PC-9 (cell line): ENCODE measurements at regions not wholly inside any gene's neighbourhood (a gene's known extent, or its start where the extent isn't known, plus 50 kb on each side); places are given as distances from the start of the nearest gene placed in this dataset.

Experiments
- BruUV-seq: library from RNA; stranded (reverse); fragments of 400-500 nt; replicated peaks from 2 replicates; lab custom pipeline; 2021; lab: Mats Ljungman, UMichigan
- CTCF ChIA-PET: fragments of 300-600 bp; sonication (Branson Sonifier 250); formaldehyde crosslinking; loops from one replicate; lab custom pipeline; 2022; ENCODE audit warnings: antibody characterized with exemption; lab: Charles Lee
- POLR2A ChIA-PET: fragments of 300-600 bp; sonication (Branson Sonifier 250); formaldehyde crosslinking; loops from one replicate; lab custom pipeline; 2022; ENCODE audit warnings: antibody characterized with exemption; ENCODE audit not compliant: unreplicated experiment; lab: Charles Lee
- DNase-seq, 2 experiments: peaks; one replicate each; pipeline versions ENCODE4 v3.0.0 to v3.0.0-alpha.2; 2015 to 2022; ENCODE audit warnings: mixed read lengths in 1 of 2
- H2AFZ ChIP-seq: fragments of 200-600 bp; sonication (generic); 2 replicates; pipeline ENCODE4 v1.8.1; 2017; ENCODE audit warnings: antibody characterized with exemption
- H3F3A ChIP-seq: fragments of 200-600 bp; sonication (generic); 2 replicates; pipeline ENCODE4 v1.8.1; 2017; ENCODE audit warnings: antibody characterized with exemption, mild to moderate bottlenecking, low read depth; ENCODE audit not compliant: insufficient read depth
- H3K27ac ChIP-seq: fragments of 200-600 bp; sonication (generic); 2 replicates; pipeline ENCODE4 v1.6.1; 2016; ENCODE audit warnings: mixed run types
- H3K27me3 ChIP-seq: fragments of 200-600 bp; sonication (generic); 2 replicates; pipeline ENCODE4 v1.6.1; 2016; ENCODE audit warnings: low read depth, mixed run types; ENCODE audit not compliant: insufficient read depth
- H3K36me3 ChIP-seq: fragments of 200-600 bp; sonication (generic); 2 replicates; pipeline ENCODE4 v1.6.1; 2016; ENCODE audit warnings: low read depth, mixed run types
- H3K4me1 ChIP-seq: fragments of 200-600 bp; sonication (generic); replicated peaks from 2 replicates; pipeline ENCODE4 v1.6.1; 2016; ENCODE audit warnings: mixed run types; ENCODE audit not compliant: insufficient read depth
- H3K4me2 ChIP-seq: fragments of 200-600 bp; sonication (generic); 2 replicates; pipeline ENCODE4 v1.6.1; 2017; ENCODE audit warnings: mixed run types
- H3K4me3 ChIP-seq: fragments of 200-600 bp; sonication (generic); 2 replicates; pipeline ENCODE4 v1.6.1; 2016; ENCODE audit warnings: mixed run types
- H3K79me2 ChIP-seq: fragments of 200-600 bp; sonication (generic); 2 replicates; pipeline ENCODE4 v1.6.1; 2017; ENCODE audit warnings: low read depth, mixed run types
- H3K9me2 ChIP-seq: fragments of 200-600 bp; sonication (generic); 2 replicates; pipeline ENCODE4 v1.8.1; 2017; ENCODE audit warnings: mild to moderate bottlenecking; ENCODE audit not compliant: insufficient read depth
- H3K9me3 ChIP-seq: fragments of 200-600 bp; sonication (generic); 2 replicates; pipeline ENCODE4 v1.8.1; 2016; ENCODE audit warnings: low read depth; ENCODE audit not compliant: insufficient read depth
- H4K20me1 ChIP-seq: fragments of 200-600 bp; sonication (generic); 2 replicates; pipeline ENCODE4 v1.8.1; 2017; ENCODE audit not compliant: insufficient read depth
- CTCF ChIP-seq: fragments of 200-600 bp; sonication (generic); conservative IDR thresholded peaks from 2 replicates; pipeline ENCODE4 v1.6.1; 2017; ENCODE audit warnings: mixed run types, antibody characterized with exemption, mild to moderate bottlenecking, moderate library complexity
- EZH2 ChIP-seq: fragments of 200-600 bp; sonication (generic); IDR thresholded peaks from 2 replicates; pipeline ENCODE4 v1.8.0; 2017; ENCODE audit warnings: antibody characterized with exemption, low read depth
- intact Hi-C: fragments of 100-400 bp; cut with micrococcal nuclease; formaldehyde crosslinking; loops from one replicate; pipeline ENCODE4 v1.10.0; 2022; ENCODE audit not compliant: unreplicated experiment

- H3K36me3 ChIP-seq: no peaks in the 10 kb centered on the region
- intact Hi-C loops: no loop called here
- H3K4me1 ChIP-seq: no peaks in the 10 kb centered on the region
- ChIA-PET CTCF (no interaction called here), POLR2A (no interaction called here)
- H3K4me3 ChIP-seq: no peak overlapping the region
- no peaks in the 10 kb centered on the region for H3F3A ChIP-seq
- no peak overlapping the region for H3K27ac ChIP-seq
- no peaks in the 10 kb centered on the region for H4K20me1 ChIP-seq
- no peaks in the 10 kb centered on the region for H3K9me3 ChIP-seq
- no peak overlapping the region for H2AFZ ChIP-seq
- H3K4me2 ChIP-seq: no peak overlapping the region
- no peaks in the 10 kb centered on the region for H3K9me2 ChIP-seq
- no peaks in the 10 kb centered on the region for H3K79me2 ChIP-seq
- TF ChIP-seq CTCF: no peak
- no peak for TF ChIP-seq EZH2
- BruUV-seq: no TSS peak
- DNase-seq: no peak
- no peaks in the 10 kb centered on the region for H3K27me3 ChIP-seq
These were observed 128.8 kb downstream of the EDN1 start for GRCh38 chr6:12418946-12419345.

GRCh38 chr6:12419631-12420272 is 129.6 kb downstream of the EDN1 start:
- Histone ChIP-seq H3F3A (no peaks in the 10 kb centered on the region), H3K4me1 (no peaks in the 10 kb centered on the region), H3K4me2 (no peak overlapping the region), H3K4me3 (no peak overlapping the region), H3K9me2 (no peaks in the 10 kb centered on the region), H3K36me3 (no peaks in the 10 kb centered on the region), H3K27me3 (no peaks in the 10 kb centered on the region), H4K20me1 (no peaks in the 10 kb centered on the region), H3K9me3 (no peaks in the 10 kb centered on the region), H3K79me2 (no peaks in the 10 kb centered on the region), H2AFZ (no peak overlapping the region), H3K27ac (no peak overlapping the region)
- ChIA-PET POLR2A (interaction anchor here (0.6 to 0.7 kb wide), 2 partner anchors 29 to 78 kb away, joined by 3 to 5 read pairs; no protein-coding TSS in a partner anchor), CTCF (no interaction called here)
- intact Hi-C loops: no loop called here
- no peak for TF ChIP-seq EZH2
- no peak for TF ChIP-seq CTCF
- DNase-seq: no peak
- no TSS peak for BruUV-seq

- TF ChIP-seq EZH2: no peak
- no peaks in the 10 kb centered on the region for H3K9me3 ChIP-seq
- CTCF ChIA-PET: no interaction called here
- H3K27me3 ChIP-seq: no peaks in the 10 kb centered on the region
- H3K36me3 ChIP-seq: no peaks in the 10 kb centered on the region
- no peak overlapping the region for H2AFZ ChIP-seq
- intact Hi-C loops: no loop called here
- H3K4me1 ChIP-seq: no peaks in the 10 kb centered on the region
- H3K27ac ChIP-seq: no peak overlapping the region
- no TSS peak for BruUV-seq
- DNase-seq: no peak
- no peaks in the 10 kb centered on the region for H3K79me2 ChIP-seq
- H3K4me3 ChIP-seq: no peak overlapping the region
- no peaks in the 10 kb centered on the region for H3K9me2 ChIP-seq
- H3F3A ChIP-seq: no peaks in the 10 kb centered on the region
- no peaks in the 10 kb centered on the region for H4K20me1 ChIP-seq
- H3K4me2 ChIP-seq: no peak overlapping the region
- POLR2A ChIA-PET: interaction anchor here (0.6 to 0.7 kb wide), 2 partner anchors 30 to 79 kb away, joined by 3 to 5 read pairs; no protein-coding TSS in a partner anchor
These were observed 130.5 kb downstream of the EDN1 start for GRCh38 chr6:12420626-12421025.

GRCh38 chr6:12421596-12421995 is 131.4 kb downstream of the EDN1 start:
- POLR2A ChIA-PET: no interaction called here
- no TSS peak for BruUV-seq
- Histone ChIP-seq H3K9me2 (no peaks in the 10 kb centered on the region), H3K79me2 (no peaks in the 10 kb centered on the region), H3K4me1 (no peaks in the 10 kb centered on the region), H3K27me3 (no peaks in the 10 kb centered on the region), H3K27ac (no peak overlapping the region), H3K4me2 (no peak overlapping the region), H3K4me3 (no peak overlapping the region), H3K36me3 (no peaks in the 10 kb centered on the region), H3F3A (no peaks in the 10 kb centered on the region), H3K9me3 (no peaks in the 10 kb centered on the region), H4K20me1 (no peaks in the 10 kb centered on the region), H2AFZ (no peak overlapping the region)
- intact Hi-C loops: no loop called here
- DNase-seq: no peak
- TF ChIP-seq EZH2 (no peak), CTCF (no peak)
- CTCF ChIA-PET: no interaction called here
